WTC11 (cell line): ENCODE measurements at regions not wholly inside any gene's neighbourhood (a gene's known extent, or its start where the extent isn't known, plus 50 kb on each side); places are given as distances from the start of the nearest gene placed in this dataset.

ENCODE experiments used
- ATF6 ChIP-seq: sonication (generic); formaldehyde crosslinking; IDR thresholded peaks from 2 replicates; pipeline ENCODE4 v1.8.1; 2023; ENCODE audit warnings: mild to moderate bottlenecking, missing genetic modification reagents
- CTCF ChIP-seq: fragments of 200-600 bp; IDR thresholded peaks from 2 replicates; pipeline ENCODE4 v1.8.0; 2022; ENCODE audit warnings: antibody characterized with exemption
- ETV6 ChIP-seq: sonication (generic); formaldehyde crosslinking; IDR thresholded peaks from 2 replicates; pipeline ENCODE4 v1.8.1; 2022; ENCODE audit warnings: mild to moderate bottlenecking, missing genetic modification reagents

GRCh38 chr7:20507157-20507556 is 108.3 kb upstream of the ABCB5 start:
- TF ChIP-seq ETV6 (CRISPR knock-in tag) (no peak), CTCF (no peak), ATF6 (CRISPR knock-in tag) (no peak)
